Esophagus squamous epithelium (tissue), 5 donors: ENCODE measurements at regions not wholly inside any gene's neighbourhood (a gene's known extent, or its start where the extent isn't known, plus 50 kb on each side); places are given as distances from the start of the nearest gene placed in this dataset.

Source experiments
- DNase-seq: peaks from one replicate; lab custom pipeline; 2025; lab: John Stamatoyannopoulos, UW
- H3K27ac ChIP-seq, 4 donors: fragments of 200-600 bp; sonication (generic); one replicate each; pipeline ENCODE4 v1.5.1; 2016 to 2019; ENCODE audit warnings: mild to moderate bottlenecking in 1 of 4
- H3K27me3 ChIP-seq, 4 donors: fragments of 200-600 bp; sonication (generic); 1 replicate in 3 of 4; 2 replicates in 1 of 4; pipeline versions ENCODE4 v1.5.1 to v1.6.0; 2017 to 2021; ENCODE audit warnings: antibody characterized with exemption in 1 of 4
- H3K36me3 ChIP-seq, 3 donors: fragments of 200-600 bp; sonication (generic); one replicate each; pipeline ENCODE4 v1.5.1; 2016 to 2019
- H3K4me1 ChIP-seq, 3 donors: fragments of 200-600 bp; sonication (generic); one replicate each; pipeline ENCODE4 v1.5.1; 2017 to 2019
- H3K4me3 ChIP-seq, 4 donors: fragments of 200-600 bp; sonication (generic); 1 replicate in 3 of 4; 2 replicates in 1 of 4; pipeline ENCODE4 v1.5.1; 2016 to 2019; ENCODE audit warnings: mild to moderate bottlenecking in 2 of 4, moderate library complexity in 1 of 4
- H3K9me3 ChIP-seq, 3 donors: fragments of 200-600 bp; sonication (generic); one replicate each; pipeline ENCODE4 v1.5.1; 2016 to 2019
- CTCF ChIP-seq, 6 experiments: fragments of 450-650 bp in 4 of 6; fragments of 200-600 bp in 2 of 6; sonication (generic) in 2 of 6; IDR thresholded peaks; one replicate each; pipeline ENCODE4 v1.5.1; 2016 to 2019; ENCODE audit warnings: antibody characterized with exemption in 6 of 6, mild to moderate bottlenecking in 4 of 6, moderate library complexity in 4 of 6
- POLR2A ChIP-seq, 4 donors: fragments of 450-650 bp; IDR thresholded peaks; one replicate each; pipeline ENCODE4 v1.6.1; 2017; ENCODE audit warnings: antibody characterized with exemption in 4 of 4, mild to moderate bottlenecking in 4 of 4, moderate library complexity in 3 of 4
- WGBS, 2 donors: methylation state at CpG; one replicate each; pipeline ENCODE4 v1.1.5; 2018; 5-methylcytosine and 5-hydroxymethylcytosine counted together
- intact Hi-C: fragments of 100-400 bp; cut with DNase I; formaldehyde crosslinking; loops from one replicate; pipeline ENCODE4 v1.15.0; 2022
- donor health status: DM: yes; HTN: yes; CAD: no.

GRCh38 chr10:88152728-88153133, 289.3 kb downstream of the PTEN start:
- H3K27ac ChIP-seq = peak overlapping the region in 3 of 4 donors; percentile 44 to 76 (median 57)
- no peaks in the 10 kb centered on the region for H3K36me3 ChIP-seq
- H3K4me1 ChIP-seq = peaks cover 0 to 37% (median 17%) of the 10 kb centered on the region in 3 donors
- H3K4me3 ChIP-seq = no peak overlapping the region
- H3K9me3 ChIP-seq = no peaks in the 10 kb centered on the region
- no peak for DNase-seq
- no peaks in the 10 kb centered on the region for H3K27me3 ChIP-seq
- WGBS, 2 donors = 0% methylated on average over 1 of the region's 1 CpG; no CpG with 5 or more reads in 1 of the 2 donors
- no peak for TF ChIP-seq POLR2A (IDR thresholded peaks at IDR 0.05)
- TF ChIP-seq CTCF (IDR thresholded peaks at IDR 0.05) = no peak
- intact Hi-C loops = no loop called here

GRCh38 chr10:88154596-88155250, 291.3 kb downstream of the PTEN start:
- WGBS, 2 donors = 40 to 58% methylated on average over 6 of the region's 6 CpGs
- Histone ChIP-seq H3K9me3 (no peaks in the 10 kb centered on the region), H3K4me3 (no peak overlapping the region), H3K36me3 (no peaks in the 10 kb centered on the region), H3K4me1 (peaks cover 0 to 43% (median 20%) of the 10 kb centered on the region in 3 donors), H3K27ac (no peak overlapping the region), H3K27me3 (no peaks in the 10 kb centered on the region)
- DNase-seq = no peak
- TF ChIP-seq POLR2A (IDR thresholded peaks at IDR 0.05) (no peak), CTCF (IDR thresholded peaks at IDR 0.05) (no peak)
- intact Hi-C loops = no loop called here

GRCh38 chr10:88156341-88156740, 292.9 kb downstream of the PTEN start:
- Histone ChIP-seq H3K36me3 (no peaks in the 10 kb centered on the region), H3K27me3 (no peaks in the 10 kb centered on the region), H3K27ac (no peak overlapping the region), H3K4me3 (no peak overlapping the region), H3K9me3 (no peaks in the 10 kb centered on the region), H3K4me1 (peaks cover 0 to 37% (median 20%) of the 10 kb centered on the region in 3 donors)
- WGBS, 2 donors = 86 to 100% methylated on average over 1 of the region's 1 CpG
- intact Hi-C loops = no loop called here
- DNase-seq = no peak
- TF ChIP-seq CTCF (IDR thresholded peaks at IDR 0.05) (no peak), POLR2A (IDR thresholded peaks at IDR 0.05) (no peak)

GRCh38 chr10:88157981-88158465, 294.6 kb downstream of the PTEN start:
- peaks cover 0 to 24% (median 11%) of the 10 kb centered on the region in 3 donors for H3K4me1 ChIP-seq
- WGBS, 2 donors = 12 to 22% methylated on average over 2 of the region's 2 CpGs
- intact Hi-C loops = no loop called here
- no peak overlapping the region for H3K4me3 ChIP-seq
- no peaks in the 10 kb centered on the region for H3K36me3 ChIP-seq
- H3K27ac ChIP-seq = peak overlapping the region; percentile 40 to 82 (median 70)
- TF ChIP-seq CTCF (IDR thresholded peaks at IDR 0.05) (no peak), POLR2A (IDR thresholded peaks at IDR 0.05) (no peak)
- H3K27me3 ChIP-seq = no peaks in the 10 kb centered on the region
- no peaks in the 10 kb centered on the region for H3K9me3 ChIP-seq
- DNase-seq = no peak

GRCh38 chr10:88158526-88159122, 295.2 kb downstream of the PTEN start:
- Histone ChIP-seq H3K9me3 (no peaks in the 10 kb centered on the region), H3K27me3 (no peaks in the 10 kb centered on the region), H3K36me3 (no peaks in the 10 kb centered on the region), H3K4me1 (peaks cover 0 to 21% (median 8%) of the 10 kb centered on the region in 3 donors), H3K4me3 (no peak overlapping the region), H3K27ac (peak overlapping the region; percentile 40 to 82 (median 70))
- TF ChIP-seq POLR2A (IDR thresholded peaks at IDR 0.05) (no peak), CTCF (IDR thresholded peaks at IDR 0.05) (no peak)
- WGBS, 2 donors = 36 to 43% methylated on average over 3 of the region's 3 CpGs
- DNase-seq = no peak
- intact Hi-C loops = no loop called here
